OCI-LY3 (cell line): ENCODE measurements at regions not wholly inside any gene's neighbourhood (a gene's known extent, or its start where the extent isn't known, plus 50 kb on each side); places are given as distances from the start of the nearest gene placed in this dataset.

Experiments
- H2AFZ ChIP-seq: fragments of 200-600, 300-600 bp; shearing (Covaris generic); 2 replicates; pipeline ENCODE4 v1.6.0; 2014; ENCODE audit warnings: antibody characterized with exemption, low read depth, low read length
- H3K27ac ChIP-seq: fragments of 200-600, 300-600 bp; sonication (generic); 2 replicates; pipeline ENCODE4 v1.5.1; 2014; ENCODE audit warnings: mild to moderate bottlenecking, low read length, moderate library complexity, mixed read lengths
- H3K27me3 ChIP-seq: fragments of 200-600, 300-600 bp; sonication (generic); 2 replicates; pipeline ENCODE4 v1.6.1; 2014; ENCODE audit warnings: low read depth, low read length, mixed read lengths
- H3K36me3 ChIP-seq: fragments of 200-600, 300-600 bp; sonication (generic); replicated peaks from 2 replicates; pipeline ENCODE3; 2014; ENCODE audit warnings: low read depth, low read length, mixed read lengths
- H3K4me1 ChIP-seq: fragments of 300-600, 200-600 bp; sonication (generic); 2 replicates; pipeline ENCODE4 v1.6.1; 2014; ENCODE audit warnings: low read length, mixed read lengths
- H3K4me2 ChIP-seq: fragments of 200-600, 300-600 bp; sonication (generic); 2 replicates; pipeline ENCODE4 v1.6.1; 2014; ENCODE audit warnings: low read length, mixed read lengths
- H3K4me3 ChIP-seq: fragments of 300-600, 200-600 bp; sonication (generic); 2 replicates; pipeline ENCODE4 v1.5.1; 2014; ENCODE audit warnings: antibody characterized with exemption, mild to moderate bottlenecking, low read length, moderate library complexity
- H3K79me2 ChIP-seq: fragments of 300-600, 200-600 bp; shearing (Covaris generic); 2 replicates; pipeline ENCODE4 v1.6.1; 2014; ENCODE audit warnings: mild to moderate bottlenecking, low read length, mixed read lengths
- H3K9ac ChIP-seq: fragments of 300-600, 200-600 bp; shearing (Covaris generic); 2 replicates; pipeline ENCODE4 v1.6.0; 2014; ENCODE audit warnings: mild to moderate bottlenecking, low read length, moderate library complexity
- H3K9me3 ChIP-seq: fragments of 200-600, 300-600 bp; shearing (Covaris generic); 2 replicates; pipeline ENCODE4 v1.6.1; 2014; ENCODE audit warnings: low read length, mixed read lengths; ENCODE audit not compliant: insufficient read depth
- H4K20me1 ChIP-seq: fragments of 200-600, 300-600 bp; sonication (generic); 2 replicates; pipeline ENCODE4 v1.6.1; 2016; ENCODE audit warnings: low read length, mixed read lengths; ENCODE audit not compliant: insufficient read depth
- CTCF ChIP-seq: fragments of 200-600, 300-600 bp; sonication (generic); IDR thresholded peaks from 2 replicates; pipeline ENCODE4 v1.5.1; 2014; ENCODE audit warnings: antibody characterized with exemption, low read length, low read depth
- EZH2phosphoT487 ChIP-seq: fragments of 200-600 bp; shearing (Covaris generic); IDR thresholded peaks from 2 replicates; pipeline ENCODE4 v1.6.1; 2018; ENCODE audit warnings: antibody characterized with exemption, mixed run types, low read depth

GRCh38 chr1:72419229-72419628, 136.9 kb upstream of the NEGR1 start:
- Histone ChIP-seq H3K4me2 (no peak overlapping the region), H3K27ac (no peak overlapping the region), H3K9me3 (no peaks in the 10 kb centered on the region), H3K4me1 (no peaks in the 10 kb centered on the region), H4K20me1 (no peaks in the 10 kb centered on the region), H3K9ac (no peak overlapping the region), H3K79me2 (no peaks in the 10 kb centered on the region), H3K4me3 (no peak overlapping the region), H3K36me3 (no peaks in the 10 kb centered on the region), H2AFZ (no peak overlapping the region), H3K27me3 (no peaks in the 10 kb centered on the region)
- no peak for TF ChIP-seq EZH2phosphoT487
- no peak for TF ChIP-seq CTCF

GRCh38 chr1:72412286-72412685, 129.9 kb upstream of the NEGR1 start:
- Histone ChIP-seq H3K79me2 (no peaks in the 10 kb centered on the region), H3K4me3 (no peak overlapping the region), H3K4me1 (no peaks in the 10 kb centered on the region), H3K4me2 (no peak overlapping the region), H3K36me3 (no peaks in the 10 kb centered on the region), H3K27ac (no peak overlapping the region), H4K20me1 (no peaks in the 10 kb centered on the region), H3K9ac (no peak overlapping the region), H2AFZ (no peak overlapping the region), H3K9me3 (no peaks in the 10 kb centered on the region), H3K27me3 (no peaks in the 10 kb centered on the region)
- TF ChIP-seq CTCF (no peak), EZH2phosphoT487 (no peak)

GRCh38 chr1:72399807-72400206, 117.5 kb upstream of the NEGR1 start:
- no peaks in the 10 kb centered on the region for H3K27me3 ChIP-seq
- H3K4me2 ChIP-seq = no peak overlapping the region
- no peaks in the 10 kb centered on the region for H3K4me1 ChIP-seq
- TF ChIP-seq EZH2phosphoT487 (no peak), CTCF (no peak)
- no peak overlapping the region for H3K9ac ChIP-seq
- H3K36me3 ChIP-seq = no peaks in the 10 kb centered on the region
- no peaks in the 10 kb centered on the region for H3K9me3 ChIP-seq
- H3K27ac ChIP-seq = no peak overlapping the region
- no peaks in the 10 kb centered on the region for H3K79me2 ChIP-seq
- H2AFZ ChIP-seq = no peak overlapping the region
- no peaks in the 10 kb centered on the region for H4K20me1 ChIP-seq
- no peak overlapping the region for H3K4me3 ChIP-seq

- no peaks in the 10 kb centered on the region for H4K20me1 ChIP-seq
- H3K27ac ChIP-seq = no peak overlapping the region
- H3K9me3 ChIP-seq = no peaks in the 10 kb centered on the region
- no peak for TF ChIP-seq EZH2phosphoT487
- no peak for TF ChIP-seq CTCF
- H3K79me2 ChIP-seq = no peaks in the 10 kb centered on the region
- no peak overlapping the region for H2AFZ ChIP-seq
- H3K4me3 ChIP-seq = no peak overlapping the region
- H3K27me3 ChIP-seq = no peaks in the 10 kb centered on the region
- H3K4me2 ChIP-seq = no peak overlapping the region
- H3K4me1 ChIP-seq = peaks cover 6% of the 10 kb centered on the region; the same call in 1 of the 2 replicates
- H3K36me3 ChIP-seq = no peaks in the 10 kb centered on the region
- no peak overlapping the region for H3K9ac ChIP-seq
These were observed 115.4 kb upstream of the NEGR1 start for GRCh38 chr1:72397786-72398185.
